ENCODE measurements at regions not wholly inside any gene's neighbourhood (a gene's known extent, or its start where the extent isn't known, plus 50 kb on each side); places are given as distances from the start of the nearest gene placed in this dataset.
A peak's percentile ranks its signal among the peaks of the same experiment; 100 is the strongest.
"Not testable (repeated sequence)": the region's sequence is repeated elsewhere in the genome, so short reads cannot be mapped to it uniquely, and the experiment has no call there.

DNA sequence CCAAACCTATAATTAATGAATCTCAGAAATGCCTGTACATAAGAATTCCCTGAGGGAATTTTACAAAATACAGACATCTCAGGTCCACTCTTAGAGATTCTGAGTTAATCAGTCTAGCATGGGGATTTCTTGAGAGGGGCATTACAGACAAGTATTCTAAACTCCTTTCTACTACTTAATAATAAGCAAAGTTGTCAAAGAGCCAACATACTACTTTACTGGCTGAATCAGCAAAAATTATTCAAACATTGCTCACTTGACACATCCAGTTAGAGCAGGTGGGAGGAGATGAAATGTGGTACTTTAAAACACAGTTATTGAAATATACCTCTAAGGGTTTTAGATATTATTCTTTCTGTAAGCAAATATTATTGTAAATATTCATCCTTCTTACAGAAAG, 1164.7 kb downstream of the CDY2B start:
- DNase-seq = no peak

DNA sequence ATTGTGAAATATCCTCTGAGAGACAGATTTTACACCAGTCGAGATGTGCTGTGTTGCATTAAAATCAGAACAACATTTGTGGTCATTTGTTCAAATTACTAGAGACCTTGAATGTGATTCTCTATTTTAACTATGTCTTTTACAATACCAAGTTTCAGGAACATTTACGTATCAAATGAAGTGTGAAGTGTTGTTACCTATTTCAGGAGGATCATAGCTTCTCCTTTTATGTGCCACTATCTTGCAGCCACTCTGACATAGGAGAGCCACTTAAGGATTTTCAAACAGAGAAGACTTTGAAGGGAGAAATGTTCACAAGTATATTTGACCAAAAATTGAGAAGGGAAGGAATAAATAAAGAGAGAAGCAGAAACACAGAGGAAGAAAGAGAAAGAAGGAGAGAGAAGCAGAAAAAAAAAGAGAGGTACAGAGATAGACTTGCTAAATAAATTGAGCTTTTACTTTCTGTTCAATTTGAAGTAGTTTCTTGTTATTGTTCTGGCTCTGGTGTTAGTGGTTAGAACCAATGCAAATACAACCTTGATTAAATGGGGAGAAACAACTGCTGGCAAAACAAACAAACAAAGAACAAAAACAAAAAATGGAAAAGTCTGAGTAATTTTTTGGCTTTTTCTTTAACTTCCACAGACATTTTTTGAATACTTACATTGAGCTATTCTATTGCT, 1206.8 kb downstream of the CDY2B start:
- no peak for DNase-seq

DNA sequence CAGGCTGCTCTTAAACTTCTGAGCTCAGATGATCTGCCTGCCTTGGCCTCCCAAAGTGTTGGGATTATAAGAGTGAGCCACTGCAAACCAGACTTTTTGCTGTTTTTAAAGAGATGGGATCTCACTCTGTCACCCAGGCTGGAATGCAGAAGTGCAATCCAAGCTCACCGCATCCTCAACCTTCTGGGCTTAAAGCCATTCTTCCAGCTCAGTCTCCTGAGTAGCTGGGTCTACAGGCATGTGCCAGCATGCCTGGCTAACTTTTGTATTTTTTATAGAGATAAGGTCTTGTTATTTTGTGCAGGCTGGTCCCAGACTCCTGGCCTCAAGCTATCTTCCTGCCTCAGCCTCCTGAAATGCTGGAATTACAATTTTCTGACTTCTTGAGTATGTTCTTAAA, 1211.6 kb downstream of the CDY2B start:
- DNase-seq = no peak

- DNase-seq = no peak
These were observed 1217.3 kb downstream of the CDY2B start for GRCh38 chrY:16662741-16663140.

DNA sequence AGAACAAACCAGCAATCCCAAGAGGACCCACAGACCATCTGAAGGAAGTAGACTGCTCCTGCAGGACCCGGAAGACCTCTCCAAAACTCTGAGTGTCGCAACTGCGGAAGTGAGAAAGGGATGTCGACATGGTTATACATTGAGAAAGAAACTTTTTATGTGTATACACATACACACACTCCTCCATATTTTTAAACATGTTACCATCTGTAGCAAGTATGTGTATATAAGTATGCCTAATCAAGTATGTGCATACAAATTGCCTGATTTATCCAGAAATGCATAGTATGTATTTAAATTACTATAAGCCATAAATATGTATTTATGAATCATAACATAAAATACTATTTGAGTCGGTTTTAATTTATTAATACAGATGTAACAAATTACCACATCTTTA, 1220.7 kb downstream of the CDY2B start:
- no peak for DNase-seq

- no peak for DNase-seq
These were observed 1226.0 kb downstream of the CDY2B start for GRCh38 chrY:16653971-16654370.

DNA sequence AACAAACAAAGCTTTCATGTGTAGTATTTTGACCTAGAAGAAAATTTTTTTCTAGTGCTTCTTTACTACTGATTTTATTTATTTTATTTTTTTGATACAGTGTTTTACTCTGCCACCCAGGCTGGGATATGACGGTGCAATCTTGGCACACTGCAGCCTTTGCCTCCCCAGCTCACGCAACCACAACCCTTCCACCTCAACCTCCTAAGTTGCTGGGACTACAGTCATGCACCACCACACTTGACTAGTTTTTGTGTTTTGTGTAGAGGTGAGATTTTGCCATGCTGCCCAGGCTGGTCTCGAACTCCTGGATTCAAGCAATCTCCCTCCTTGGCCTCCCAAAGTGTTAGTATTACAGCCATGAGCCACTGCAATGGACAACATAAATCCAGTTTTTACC, 1234.0 kb downstream of the CDY2B start:
- no peak for DNase-seq

DNA sequence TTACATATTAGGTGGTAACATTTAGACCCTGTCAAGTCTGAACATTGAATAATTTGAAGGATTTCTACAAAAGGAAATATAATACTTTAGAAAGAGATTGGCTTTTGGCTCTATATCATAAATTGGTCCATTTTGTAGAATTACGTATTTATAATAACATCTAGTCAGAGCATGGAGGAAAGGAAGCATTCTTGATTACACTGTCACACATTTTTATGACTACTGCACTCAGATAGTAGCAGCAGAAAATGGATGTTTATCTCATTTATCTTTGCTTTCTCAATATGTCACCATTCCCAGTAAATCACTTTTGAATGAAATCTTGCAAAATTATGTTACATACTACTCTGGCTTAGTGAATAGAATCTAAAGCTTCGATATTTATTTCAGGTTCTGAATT, 1234.6 kb downstream of the CDY2B start:
- no peak for DNase-seq

DNA sequence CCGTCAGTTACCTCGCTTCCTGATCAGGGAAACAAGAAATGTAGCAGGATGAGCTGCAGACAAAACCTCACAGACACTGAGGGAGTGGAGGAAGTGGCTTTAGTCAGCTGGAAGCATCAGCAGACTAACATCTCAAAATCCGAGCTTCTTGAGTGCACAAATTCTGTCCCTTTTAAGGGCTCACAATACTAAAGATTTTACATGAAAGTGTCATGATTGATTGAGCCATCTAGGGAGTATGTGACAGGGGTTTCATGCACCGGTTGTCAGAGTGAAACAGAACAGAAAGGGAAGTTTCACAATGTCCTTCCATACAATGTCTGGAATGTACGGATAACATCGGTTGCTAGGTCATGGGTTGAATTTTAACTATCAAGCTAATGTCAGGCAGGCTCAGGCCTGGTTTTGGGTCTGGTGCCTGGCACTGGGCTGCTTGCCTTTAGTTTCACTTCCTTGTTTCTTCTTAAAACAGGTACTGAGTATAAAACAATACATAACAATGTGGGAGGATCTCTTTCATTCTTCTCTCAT, 1235.7 kb downstream of the CDY2B start:
- no peak for DNase-seq

GRCh38 chrY:16639777-16640176, 1240.2 kb downstream of the CDY2B start:
- no peak for DNase-seq

DNA sequence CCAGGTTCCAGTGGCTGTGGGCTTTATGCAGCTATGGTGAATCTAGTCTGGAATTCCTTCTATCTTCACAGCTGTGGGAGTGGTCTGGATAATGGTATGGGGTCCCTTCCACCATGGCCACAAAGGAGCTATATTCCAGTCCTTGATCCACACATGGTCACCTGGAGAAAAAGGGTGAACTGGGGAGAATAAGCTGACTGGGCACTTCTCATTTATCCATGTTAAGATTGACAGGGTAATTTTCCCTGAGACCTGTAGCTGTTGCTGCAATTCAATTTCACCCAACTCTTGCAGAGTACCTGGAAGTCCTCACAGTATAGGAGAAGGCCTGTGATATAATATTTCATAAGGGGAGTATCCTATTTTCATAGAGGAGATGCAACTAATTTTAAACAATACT, 1241.3 kb downstream of the CDY2B start:
- DNase-seq = not testable (repeated sequence)

DNA sequence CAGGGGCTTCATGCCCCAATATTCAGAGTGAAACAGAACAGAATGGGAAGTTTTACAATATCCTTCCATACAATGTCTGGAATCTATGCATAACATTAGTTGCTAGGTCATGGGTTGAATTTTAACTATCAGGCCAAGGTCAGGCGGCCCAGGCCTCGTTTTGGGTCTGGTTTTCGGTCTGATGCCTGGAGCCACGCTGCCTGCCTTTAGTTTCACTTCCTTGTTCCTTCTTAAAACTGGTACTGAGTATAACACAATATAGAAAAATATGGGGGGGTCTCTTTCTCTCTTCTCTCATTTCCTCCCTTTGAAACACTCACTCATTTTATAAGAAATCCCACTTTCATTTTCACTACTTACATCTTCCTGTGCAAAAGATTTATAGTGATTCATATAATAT, 1243.8 kb downstream of the CDY2B start:
- DNase-seq = no peak

GRCh38 chrY:16629146-16629545, 1250.9 kb downstream of the CDY2B start:
- no peak for DNase-seq

- no peak for DNase-seq
These were observed 1252.9 kb downstream of the CDY2B start for GRCh38 chrY:16627122-16627521.

DNA sequence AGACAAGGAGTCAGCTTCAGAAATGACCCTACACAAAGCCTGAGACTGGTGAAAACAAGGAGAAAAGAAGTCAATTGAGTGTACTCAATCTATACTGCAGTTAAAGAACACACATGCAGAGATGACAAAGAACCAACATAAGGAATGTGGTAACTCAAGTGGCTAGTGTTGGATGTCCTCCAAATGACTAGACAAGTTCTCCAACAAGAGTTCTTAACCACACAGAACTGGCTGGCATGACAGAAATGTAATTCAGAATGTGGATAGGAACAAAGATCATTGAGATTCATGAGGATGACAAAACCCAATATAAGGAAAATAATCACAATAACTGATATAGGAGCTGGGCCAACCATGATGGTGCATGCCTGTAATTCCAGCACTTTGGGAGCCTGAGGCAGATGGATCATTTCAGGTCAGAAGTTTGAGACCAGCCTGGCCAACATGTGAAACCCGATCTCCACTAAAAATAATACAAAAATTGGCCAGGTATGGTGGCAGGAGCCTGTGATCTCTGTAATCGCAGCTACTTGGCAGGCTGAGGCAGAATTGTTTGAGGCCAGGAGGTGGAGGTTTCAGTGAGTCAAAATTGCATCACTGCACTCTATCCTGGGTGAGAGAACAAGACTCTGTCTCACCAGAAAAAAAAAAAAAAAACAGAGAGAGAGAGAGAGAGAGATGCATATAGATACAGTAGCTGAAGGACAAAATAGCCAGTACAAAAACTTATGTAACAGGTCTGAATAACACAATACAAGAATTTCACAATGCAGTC, 1263.6 kb downstream of the CDY2B start:
- no peak for DNase-seq

- DNase-seq = no peak
These were observed 1271.3 kb downstream of the CDY2B start for GRCh38 chrY:16608679-16609078.

- DNase-seq = no peak
These were observed 1277.9 kb downstream of the CDY2B start for GRCh38 chrY:16602146-16602545.

GRCh38 chrY:16601626-16602025, 1278.4 kb downstream of the CDY2B start:
- DNase-seq = no peak

GRCh38 chrY:16572061-16572460, 1308.0 kb downstream of the CDY2B start:
- DNase-seq = no peak

DNA sequence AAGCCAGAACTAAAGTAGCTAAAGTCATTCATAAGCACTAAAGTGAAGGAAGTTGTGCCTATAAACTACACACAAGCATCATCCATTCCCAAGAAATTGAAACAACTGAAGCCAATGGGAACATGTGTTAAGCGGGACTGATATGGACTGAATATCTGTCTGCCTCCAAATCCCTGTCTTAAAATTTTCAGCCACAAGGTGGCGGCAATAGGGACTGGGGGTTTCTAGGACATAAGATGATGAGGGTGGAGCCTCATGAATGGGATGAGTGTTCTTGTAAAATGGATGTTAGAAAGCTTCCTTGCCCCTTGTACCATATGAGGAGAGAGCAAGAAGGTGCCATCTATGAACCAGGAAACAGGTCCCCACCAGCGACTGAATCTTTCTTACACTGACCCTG, 1317.5 kb downstream of the CDY2B start:
- DNase-seq = peak in 1 of 2 donors; percentile 0

DNA sequence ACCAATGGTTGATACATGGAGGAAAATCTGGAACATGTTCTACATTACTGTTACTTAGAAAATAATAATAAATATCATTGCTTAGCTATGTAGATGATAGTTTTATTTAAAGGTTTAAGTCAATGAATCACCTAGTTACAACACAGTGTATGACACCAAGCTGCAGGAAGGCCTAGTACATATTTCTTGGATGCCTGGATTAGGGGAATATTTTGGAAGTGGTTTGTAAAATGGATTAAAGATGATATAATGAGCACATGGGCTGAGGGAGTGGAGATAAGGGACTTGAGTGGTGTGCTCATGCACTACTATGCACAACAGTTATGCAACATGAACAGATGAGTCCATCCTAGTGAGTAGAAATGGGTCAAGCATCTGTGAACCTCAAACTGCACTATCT, 1358.0 kb downstream of the CDY2B start:
- DNase-seq = no peak

DNA sequence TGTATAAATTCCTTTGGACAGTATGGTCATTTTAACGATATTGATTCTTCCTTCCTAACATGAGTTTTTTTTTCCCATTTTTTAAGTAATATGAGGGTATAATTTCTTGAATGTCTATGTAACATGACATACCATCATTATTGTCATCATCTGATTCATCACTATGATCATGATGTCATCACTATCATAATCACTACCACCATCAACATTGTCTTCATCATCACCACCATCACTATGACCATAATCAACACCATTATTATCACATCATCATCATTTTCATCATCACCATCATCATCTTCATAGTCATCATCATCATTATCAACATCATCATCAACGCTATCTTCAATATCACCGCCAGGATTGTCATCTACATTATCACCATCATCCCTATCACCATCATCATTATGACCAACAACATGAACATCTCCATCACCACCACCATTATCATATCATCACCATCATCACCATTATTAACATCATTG, 1377.2 kb downstream of the CDY2B start:
- DNase-seq = no peak

GRCh38 chrY:16490706-16491105, 1389.3 kb downstream of the CDY2B start:
- no peak for DNase-seq

DNA sequence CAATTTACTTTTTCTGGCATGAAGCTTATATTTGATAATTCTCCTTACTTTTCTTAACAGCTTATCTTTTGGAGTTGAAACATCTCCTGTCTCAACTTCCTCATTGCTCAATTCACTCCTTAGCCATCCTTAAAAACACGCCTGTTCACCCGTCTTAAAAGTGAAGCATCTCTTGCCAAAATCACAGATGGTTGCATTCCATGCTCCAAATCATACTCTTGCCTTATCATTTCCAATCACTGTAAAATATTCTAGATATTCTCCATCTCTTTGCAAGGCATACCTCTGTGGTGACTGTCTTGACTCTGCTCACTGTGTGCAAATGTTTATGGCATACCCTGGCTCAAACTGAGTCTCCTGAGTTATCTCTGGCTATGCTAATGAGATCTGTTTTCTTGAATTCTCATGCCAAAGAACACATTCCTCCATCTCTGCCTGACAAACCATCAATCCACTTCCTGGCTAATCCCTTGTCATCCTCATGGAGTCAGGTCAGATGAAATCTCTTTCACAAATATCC, 1393.3 kb downstream of the CDY2B start:
- DNase-seq = no peak
